ENCODE measurements at regions not wholly inside any gene's neighbourhood (a gene's known extent, or its start where the extent isn't known, plus 50 kb on each side); places are given as distances from the start of the nearest gene placed in this dataset.

DNA sequence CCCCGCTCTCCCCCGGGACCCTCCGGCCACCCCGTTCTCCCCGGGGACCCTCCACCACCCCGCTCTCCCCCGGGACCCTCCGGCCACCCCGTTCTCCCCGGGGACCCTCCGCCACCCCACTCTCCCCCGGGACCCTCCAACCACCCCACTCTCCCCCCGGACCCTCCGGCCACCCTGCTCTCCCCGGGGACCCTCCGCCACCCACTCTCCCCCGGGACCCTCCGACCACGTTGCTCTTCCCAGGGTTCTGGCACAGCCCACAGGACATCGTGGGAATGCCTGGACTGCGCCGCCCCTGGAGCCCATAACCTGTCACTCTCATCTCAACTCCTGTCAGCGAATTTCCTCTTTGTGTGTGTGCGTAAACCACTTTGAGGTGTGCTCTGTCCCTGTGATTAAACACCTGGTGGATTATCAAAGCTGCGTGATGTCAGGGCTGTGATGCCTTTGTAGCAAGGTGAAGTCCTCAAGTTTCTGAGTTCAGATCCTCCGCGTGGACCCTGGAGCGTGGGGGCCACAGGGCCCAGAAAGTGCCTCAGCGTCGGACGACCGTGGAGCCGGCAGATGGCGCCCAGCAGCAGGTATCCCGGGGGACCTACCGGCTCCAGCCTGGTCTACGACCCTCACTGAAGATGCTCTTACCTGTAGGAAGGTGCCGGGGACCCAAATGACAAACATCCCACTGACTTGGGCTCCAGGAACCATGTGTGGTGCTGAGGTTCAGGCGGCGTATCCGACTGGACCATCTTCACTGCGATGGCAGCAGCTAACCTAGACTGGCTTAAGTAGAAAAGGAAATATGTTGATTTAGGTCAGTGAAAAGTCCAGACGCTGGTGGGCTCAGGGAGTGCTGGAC, 63.2 kb upstream of the GALNT9 start:
- intact Hi-C loops (cut with DNase I), result no loop called here
- no peak overlapping the region for H3K4me3 ChIP-seq
- 65% methylated on average over 20 of the region's 43 CpGs for WGBS
- H3K27ac ChIP-seq (replicated peaks in 1 of 4), result no peak overlapping the region
- H3K4me1 ChIP-seq, result no peaks in the 10 kb centered on the region
- no peak for DNase-seq (ENCODE audit: extremely low spot score)
- H3K36me3 ChIP-seq, result no peaks in the 10 kb centered on the region
- peaks cover 0 to 88% (median 8%) of the 10 kb centered on the region in 4 donors for H3K27me3 ChIP-seq
- H3K9me3 ChIP-seq, result no peaks in the 10 kb centered on the region
- TF ChIP-seq EP300 (IDR thresholded peaks at IDR 0.05) (no peak), POLR2AphosphoS5 (IDR thresholded peaks at IDR 0.05) (no peak), POLR2A (IDR thresholded peaks at IDR 0.05; ENCODE audit: low read depth) (no peak)
- TF ChIP-seq, protein P1, sequence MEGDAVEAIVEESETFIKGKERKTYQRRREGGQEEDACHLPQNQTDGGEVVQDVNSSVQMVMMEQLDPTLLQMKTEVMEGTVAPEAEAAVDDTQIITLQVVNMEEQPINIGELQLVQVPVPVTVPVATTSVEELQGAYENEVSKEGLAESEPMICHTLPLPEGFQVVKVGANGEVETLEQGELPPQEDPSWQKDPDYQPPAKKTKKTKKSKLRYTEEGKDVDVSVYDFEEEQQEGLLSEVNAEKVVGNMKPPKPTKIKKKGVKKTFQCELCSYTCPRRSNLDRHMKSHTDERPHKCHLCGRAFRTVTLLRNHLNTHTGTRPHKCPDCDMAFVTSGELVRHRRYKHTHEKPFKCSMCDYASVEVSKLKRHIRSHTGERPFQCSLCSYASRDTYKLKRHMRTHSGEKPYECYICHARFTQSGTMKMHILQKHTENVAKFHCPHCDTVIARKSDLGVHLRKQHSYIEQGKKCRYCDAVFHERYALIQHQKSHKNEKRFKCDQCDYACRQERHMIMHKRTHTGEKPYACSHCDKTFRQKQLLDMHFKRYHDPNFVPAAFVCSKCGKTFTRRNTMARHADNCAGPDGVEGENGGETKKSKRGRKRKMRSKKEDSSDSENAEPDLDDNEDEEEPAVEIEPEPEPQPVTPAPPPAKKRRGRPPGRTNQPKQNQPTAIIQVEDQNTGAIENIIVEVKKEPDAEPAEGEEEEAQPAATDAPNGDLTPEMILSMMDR (IDR thresholded peaks at IDR 0.05), result no peak

GRCh38 chr12:132391326-132392041, 62.1 kb upstream of the GALNT9 start:
- H3K9me3 ChIP-seq, result no peaks in the 10 kb centered on the region
- H3K4me3 ChIP-seq, result no peak overlapping the region
- WGBS, result 95% methylated on average over 37 of the region's 43 CpGs
- TF ChIP-seq EP300 (IDR thresholded peaks at IDR 0.05) (no peak), POLR2A (IDR thresholded peaks at IDR 0.05; ENCODE audit: low read depth) (no peak), POLR2AphosphoS5 (IDR thresholded peaks at IDR 0.05) (no peak)
- TF ChIP-seq, protein P1 (IDR thresholded peaks at IDR 0.05), result no peak
- intact Hi-C loops (cut with DNase I), result no loop called here
- H3K27me3 ChIP-seq, result peaks cover 0 to 87% (median 11%) of the 10 kb centered on the region in 4 donors
- no peak overlapping the region for H3K27ac ChIP-seq (replicated peaks in 1 of 4)
- H3K36me3 ChIP-seq, result no peaks in the 10 kb centered on the region
- no peaks in the 10 kb centered on the region for H3K4me1 ChIP-seq
- no peak for DNase-seq (ENCODE audit: extremely low spot score)

- peaks cover 0 to 86% (median 16%) of the 10 kb centered on the region in 4 donors for H3K27me3 ChIP-seq
- no peaks in the 10 kb centered on the region for H3K36me3 ChIP-seq
- TF ChIP-seq, protein P1 (IDR thresholded peaks at IDR 0.05), result no peak
- no peaks in the 10 kb centered on the region for H3K4me1 ChIP-seq
- DNase-seq (ENCODE audit: extremely low spot score), result no peak
- intact Hi-C loops (cut with DNase I), result no loop called here
- H3K27ac ChIP-seq (replicated peaks in 1 of 4), result no peak overlapping the region
- H3K4me3 ChIP-seq, result no peak overlapping the region
- 90% methylated on average over 9 of the region's 23 CpGs for WGBS
- no peaks in the 10 kb centered on the region for H3K9me3 ChIP-seq
Measured at GRCh38 chr12:132390287-132391076, 61.1 kb upstream of the GALNT9 start.

DNA sequence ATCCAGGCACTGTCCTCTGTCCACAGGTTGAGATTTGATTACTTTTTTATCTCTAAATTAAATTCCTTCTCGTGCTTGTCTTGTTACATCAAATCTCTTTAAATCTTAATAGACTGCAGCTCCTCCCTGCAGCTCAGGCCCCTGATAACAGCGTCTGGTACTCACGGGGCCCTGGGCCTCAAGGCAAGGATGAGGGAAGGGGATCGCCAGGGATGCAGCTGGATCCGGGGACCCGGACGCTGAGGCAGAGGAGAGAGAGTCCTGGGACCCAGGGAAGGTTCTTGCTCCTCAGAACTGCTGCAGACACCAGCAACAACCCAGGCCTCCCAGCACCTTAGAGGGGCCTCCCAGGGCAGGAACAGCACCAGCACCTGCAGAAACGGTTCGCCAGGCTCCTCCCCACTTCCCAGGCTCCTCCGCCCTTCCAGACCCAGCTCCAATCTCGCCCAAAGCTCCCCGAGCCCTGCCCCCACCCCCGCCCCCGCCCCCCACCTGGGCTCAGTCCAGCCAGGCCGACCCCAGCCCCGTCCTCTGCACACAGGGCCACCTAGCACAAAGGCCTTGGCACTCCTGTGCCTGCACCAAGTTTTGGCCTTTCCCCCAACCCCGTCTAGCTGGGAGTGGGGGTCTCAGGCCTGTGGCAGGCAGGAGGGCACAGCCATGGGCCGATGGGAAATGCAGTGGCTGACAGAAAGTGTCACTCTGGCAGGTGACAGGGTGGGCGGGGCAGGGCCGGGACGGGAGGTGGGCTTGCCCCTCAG, 60.3 kb upstream of the GALNT9 start:
- H3K4me3 ChIP-seq, result no peak overlapping the region
- intact Hi-C loops (cut with DNase I), result no loop called here
- no peak for DNase-seq (ENCODE audit: extremely low spot score)
- no peak overlapping the region for H3K27ac ChIP-seq (replicated peaks in 1 of 4)
- no peak for TF ChIP-seq POLR2AphosphoS5 (IDR thresholded peaks at IDR 0.05)
- TF ChIP-seq, protein P1 (IDR thresholded peaks at IDR 0.05), result no peak
- TF ChIP-seq EP300 (IDR thresholded peaks at IDR 0.05), result no peak
- no peak for TF ChIP-seq POLR2A (IDR thresholded peaks at IDR 0.05; ENCODE audit: low read depth)
- H3K36me3 ChIP-seq, result no peaks in the 10 kb centered on the region
- WGBS, result 32% methylated on average over 9 of the region's 21 CpGs
- no peaks in the 10 kb centered on the region for H3K9me3 ChIP-seq
- H3K4me1 ChIP-seq, result no peaks in the 10 kb centered on the region
- peaks cover 0 to 89% (median 17%) of the 10 kb centered on the region in 4 donors for H3K27me3 ChIP-seq

Measured in esophagus muscularis mucosa (tissue), 4 donors.